Cardiac muscle cell (in vitro differentiated cells and primary cell): ENCODE measurements at regions not wholly inside any gene's neighbourhood (a gene's known extent, or its start where the extent isn't known, plus 50 kb on each side); places are given as distances from the start of the nearest gene placed in this dataset.
"Not testable (repeated sequence)": the region's sequence is repeated elsewhere in the genome, so short reads cannot be mapped to it uniquely, and the experiment has no call there.

Source experiments
- DNase-seq, 2 donors: peaks; one replicate each; pipeline versions ENCODE4 v3.0.0 to v3.0.0-alpha.2; 2010 to 2017; ENCODE audit warnings: low read depth in 1 of 2, low spot score in 1 of 2
- H3K27ac ChIP-seq: fragments of 200-600 bp; sonication (generic); 2 replicates; pipeline ENCODE4 v1.5.1; 2016
- H3K27me3 ChIP-seq: fragments of 200-600 bp; sonication (generic); 2 replicates; pipeline ENCODE4 v1.6.0; 2016; ENCODE audit warnings: control low read depth
- H3K36me3 ChIP-seq: fragments of 200-600 bp; sonication (generic); 2 replicates; pipeline ENCODE4 v1.5.1; 2016; ENCODE audit warnings: control low read depth
- H3K4me1 ChIP-seq: fragments of 200-600 bp; sonication (generic); 2 replicates; pipeline ENCODE4 v1.8.1; 2017; ENCODE audit warnings: low read depth, mild to moderate bottlenecking, mixed run types
- H3K4me3 ChIP-seq: fragments of 200-600 bp; sonication (generic); 2 replicates; pipeline ENCODE4 v1.5.1; 2016; ENCODE audit warnings: mild to moderate bottlenecking
- H3K9me3 ChIP-seq: fragments of 200-600 bp; sonication (generic); 2 replicates; pipeline ENCODE4 v1.5.1; 2017; ENCODE audit warnings: low read depth, mild to moderate bottlenecking, control low read depth
- CTCF ChIP-seq: IDR thresholded peaks from 2 replicates; pipeline ENCODE4 v1.5.1; 2012; ENCODE audit warnings: low read depth, mild to moderate bottlenecking, low read length

GRCh38 chr5:63794296-63794695 is 167.9 kb downstream of the HTR1A start:
- no peaks in the 10 kb centered on the region for H3K4me1 ChIP-seq
- H3K27me3 ChIP-seq = no peaks in the 10 kb centered on the region
- H3K27ac ChIP-seq = no peak overlapping the region
- H3K36me3 ChIP-seq = no peaks in the 10 kb centered on the region
- no peaks in the 10 kb centered on the region for H3K9me3 ChIP-seq
- no peak overlapping the region for H3K4me3 ChIP-seq
- no peak for DNase-seq
- TF ChIP-seq CTCF = no peak

- Histone ChIP-seq H3K9me3 (no peaks in the 10 kb centered on the region), H3K27me3 (no peaks in the 10 kb centered on the region), H3K27ac (no peak overlapping the region), H3K36me3 (no peaks in the 10 kb centered on the region), H3K4me3 (no peak overlapping the region), H3K4me1 (no peaks in the 10 kb centered on the region)
- TF ChIP-seq CTCF = no peak
- no peak for DNase-seq
Measured at GRCh38 chr5:63774939-63775338, 187.3 kb downstream of the HTR1A start.

GRCh38 chr5:63768221-63768620 is 194.0 kb downstream of the HTR1A start:
- Histone ChIP-seq H3K4me3 (no peak overlapping the region), H3K4me1 (no peaks in the 10 kb centered on the region), H3K27ac (no peak overlapping the region), H3K9me3 (no peaks in the 10 kb centered on the region), H3K27me3 (no peaks in the 10 kb centered on the region), H3K36me3 (no peaks in the 10 kb centered on the region)
- TF ChIP-seq CTCF = no peak
- DNase-seq = no peak

GRCh38 chr5:63760965-63761364 is 201.3 kb downstream of the HTR1A start:
- Histone ChIP-seq H3K9me3 (no peaks in the 10 kb centered on the region), H3K27me3 (no peaks in the 10 kb centered on the region), H3K27ac (no peak overlapping the region), H3K36me3 (no peaks in the 10 kb centered on the region), H3K4me3 (no peak overlapping the region), H3K4me1 (no peaks in the 10 kb centered on the region)
- TF ChIP-seq CTCF = no peak
- DNase-seq = no peak

- no peak overlapping the region for H3K4me3 ChIP-seq
- no peak for DNase-seq
- TF ChIP-seq CTCF = no peak
- no peaks in the 10 kb centered on the region for H3K4me1 ChIP-seq
- H3K9me3 ChIP-seq = no peaks in the 10 kb centered on the region
- no peak overlapping the region for H3K27ac ChIP-seq
- no peaks in the 10 kb centered on the region for H3K27me3 ChIP-seq
- H3K36me3 ChIP-seq = no peaks in the 10 kb centered on the region
Measured at GRCh38 chr5:63743096-63743798, 219.0 kb downstream of the HTR1A start.

GRCh38 chr5:63732880-63733279 is 229.4 kb downstream of the HTR1A start:
- not testable (repeated sequence) for H3K36me3 ChIP-seq, H3K27me3 ChIP-seq, H3K4me1 ChIP-seq, H3K4me3 ChIP-seq, H3K27ac ChIP-seq, DNase-seq, H3K9me3 ChIP-seq
